ENCODE measurements at regions not wholly inside any gene's neighbourhood (a gene's known extent, or its start where the extent isn't known, plus 50 kb on each side); places are given as distances from the start of the nearest gene placed in this dataset.

DNA sequence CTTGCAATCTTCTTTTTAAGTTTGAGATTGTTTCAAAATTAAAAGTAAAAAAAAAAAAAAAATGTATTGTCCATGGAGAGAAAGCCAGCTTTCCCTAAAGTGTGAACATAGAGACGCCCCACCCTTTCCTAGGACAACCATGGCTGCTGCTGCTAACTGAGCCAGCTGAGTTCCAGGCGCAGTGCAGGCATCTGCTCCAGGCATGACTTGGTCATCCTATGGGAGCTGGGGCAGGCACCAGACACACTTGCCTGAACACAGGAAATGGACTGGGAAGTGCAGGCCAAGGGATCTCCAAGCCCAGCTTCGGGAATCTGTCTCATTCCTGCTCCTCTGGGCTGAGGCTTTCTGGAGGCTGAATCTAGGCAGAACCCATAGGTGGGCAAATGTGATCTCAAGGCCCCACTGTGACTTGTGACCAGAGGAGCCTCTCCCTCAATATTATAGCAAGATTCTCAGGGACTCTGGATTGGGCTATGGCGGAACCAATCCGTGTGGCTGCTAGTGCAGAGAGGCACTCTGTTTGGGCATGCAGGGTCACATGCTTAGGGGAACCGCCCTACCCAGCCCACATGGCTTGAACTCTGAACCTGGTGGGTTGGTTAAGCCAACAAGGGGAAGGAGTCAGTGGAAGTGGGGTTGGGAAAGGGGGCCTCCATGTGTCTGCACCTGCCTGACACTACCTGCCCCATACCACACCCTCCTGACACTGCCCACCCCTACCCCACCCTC lies 138.2 kb upstream of the CST7 start:
- no peak overlapping the region for H3K4me2 ChIP-seq (ENCODE audit: low read depth, low read length, poor library complexity, severe bottlenecking)
- TF ChIP-seq, protein P1, sequence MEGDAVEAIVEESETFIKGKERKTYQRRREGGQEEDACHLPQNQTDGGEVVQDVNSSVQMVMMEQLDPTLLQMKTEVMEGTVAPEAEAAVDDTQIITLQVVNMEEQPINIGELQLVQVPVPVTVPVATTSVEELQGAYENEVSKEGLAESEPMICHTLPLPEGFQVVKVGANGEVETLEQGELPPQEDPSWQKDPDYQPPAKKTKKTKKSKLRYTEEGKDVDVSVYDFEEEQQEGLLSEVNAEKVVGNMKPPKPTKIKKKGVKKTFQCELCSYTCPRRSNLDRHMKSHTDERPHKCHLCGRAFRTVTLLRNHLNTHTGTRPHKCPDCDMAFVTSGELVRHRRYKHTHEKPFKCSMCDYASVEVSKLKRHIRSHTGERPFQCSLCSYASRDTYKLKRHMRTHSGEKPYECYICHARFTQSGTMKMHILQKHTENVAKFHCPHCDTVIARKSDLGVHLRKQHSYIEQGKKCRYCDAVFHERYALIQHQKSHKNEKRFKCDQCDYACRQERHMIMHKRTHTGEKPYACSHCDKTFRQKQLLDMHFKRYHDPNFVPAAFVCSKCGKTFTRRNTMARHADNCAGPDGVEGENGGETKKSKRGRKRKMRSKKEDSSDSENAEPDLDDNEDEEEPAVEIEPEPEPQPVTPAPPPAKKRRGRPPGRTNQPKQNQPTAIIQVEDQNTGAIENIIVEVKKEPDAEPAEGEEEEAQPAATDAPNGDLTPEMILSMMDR (conservative IDR thresholded peaks at IDR 0.05; ENCODE audit: low read length) = no peak
- no peak for TF ChIP-seq EZH2phosphoT487 (IDR thresholded peaks at IDR 0.05; ENCODE audit: borderline replicate concordance)
- H3K4me3 ChIP-seq (ENCODE audit: low read length, poor library complexity, severe bottlenecking) = no peak overlapping the region
- no peaks in the 10 kb centered on the region; the same call in 1 of the 2 replicates for H3K9me3 ChIP-seq (ENCODE audit: insufficient read depth, low read depth, low read length)
- H3K36me3 ChIP-seq (ENCODE audit: insufficient read depth, low read length) = no peaks in the 10 kb centered on the region
- H3K9me2 ChIP-seq (replicated peaks; ENCODE audit: low read depth, low read length) = no peaks in the 10 kb centered on the region
- H3K4me1 ChIP-seq (ENCODE audit: insufficient read depth, low read length, poor library complexity, severe bottlenecking) = no peaks in the 10 kb centered on the region
- no peaks in the 10 kb centered on the region for H3K27me3 ChIP-seq (ENCODE audit: insufficient read depth, low read length, poor library complexity, severe bottlenecking)
- no peak overlapping the region for H3K9ac ChIP-seq (ENCODE audit: low read depth, low read length, poor library complexity, severe bottlenecking)
- H3F3A ChIP-seq (ENCODE audit: low read depth) = no peaks in the 10 kb centered on the region
- no peaks in the 10 kb centered on the region for H4K20me1 ChIP-seq (ENCODE audit: insufficient read depth, low read length, poor library complexity, severe bottlenecking)
- no peak overlapping the region for H2AFZ ChIP-seq (ENCODE audit: low read length)
- H3K79me2 ChIP-seq (ENCODE audit: insufficient read depth, low read length) = no peaks in the 10 kb centered on the region

DNA sequence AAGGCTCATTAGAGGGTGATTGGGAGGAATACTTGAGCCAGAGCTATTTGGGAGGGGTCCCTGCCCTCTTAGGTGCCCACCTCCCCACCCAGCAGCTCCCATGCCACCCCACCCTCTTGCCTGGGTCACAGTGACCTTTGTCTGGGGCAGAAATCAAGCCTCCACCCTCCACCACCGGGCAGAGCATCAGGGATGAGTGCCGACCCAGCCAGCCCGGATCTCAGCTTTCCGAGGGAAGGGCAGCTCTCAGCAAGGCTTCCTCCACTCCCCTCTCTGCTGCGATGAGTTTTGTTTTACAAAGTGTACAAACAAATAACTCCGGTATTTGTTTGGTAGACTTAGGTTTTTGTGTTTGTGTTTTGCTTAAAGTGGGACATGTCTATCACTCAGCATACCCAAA lies 136.7 kb upstream of the CST7 start:
- no peaks in the 10 kb centered on the region for H4K20me1 ChIP-seq (ENCODE audit: insufficient read depth, low read length, poor library complexity, severe bottlenecking)
- no peak for TF ChIP-seq EZH2phosphoT487 (IDR thresholded peaks at IDR 0.05; ENCODE audit: borderline replicate concordance)
- TF ChIP-seq, protein P1 (conservative IDR thresholded peaks at IDR 0.05; ENCODE audit: low read length) = no peak
- no peaks in the 10 kb centered on the region for H3K27me3 ChIP-seq (ENCODE audit: insufficient read depth, low read length, poor library complexity, severe bottlenecking)
- H2AFZ ChIP-seq (ENCODE audit: low read length) = no peak overlapping the region
- H3K4me1 ChIP-seq (ENCODE audit: insufficient read depth, low read length, poor library complexity, severe bottlenecking) = no peaks in the 10 kb centered on the region
- no peaks in the 10 kb centered on the region for H3K79me2 ChIP-seq (ENCODE audit: insufficient read depth, low read length)
- H3K9me3 ChIP-seq (ENCODE audit: insufficient read depth, low read depth, low read length) = no peaks in the 10 kb centered on the region; the same call in 1 of the 2 replicates
- no peak overlapping the region for H3K4me2 ChIP-seq (ENCODE audit: low read depth, low read length, poor library complexity, severe bottlenecking)
- H3K9me2 ChIP-seq (replicated peaks; ENCODE audit: low read depth, low read length) = no peaks in the 10 kb centered on the region
- H3K9ac ChIP-seq (ENCODE audit: low read depth, low read length, poor library complexity, severe bottlenecking) = no peak overlapping the region
- no peaks in the 10 kb centered on the region for H3F3A ChIP-seq (ENCODE audit: low read depth)
- H3K4me3 ChIP-seq (ENCODE audit: low read length, poor library complexity, severe bottlenecking) = no peak overlapping the region
- H3K36me3 ChIP-seq (ENCODE audit: insufficient read depth, low read length) = no peaks in the 10 kb centered on the region

DNA sequence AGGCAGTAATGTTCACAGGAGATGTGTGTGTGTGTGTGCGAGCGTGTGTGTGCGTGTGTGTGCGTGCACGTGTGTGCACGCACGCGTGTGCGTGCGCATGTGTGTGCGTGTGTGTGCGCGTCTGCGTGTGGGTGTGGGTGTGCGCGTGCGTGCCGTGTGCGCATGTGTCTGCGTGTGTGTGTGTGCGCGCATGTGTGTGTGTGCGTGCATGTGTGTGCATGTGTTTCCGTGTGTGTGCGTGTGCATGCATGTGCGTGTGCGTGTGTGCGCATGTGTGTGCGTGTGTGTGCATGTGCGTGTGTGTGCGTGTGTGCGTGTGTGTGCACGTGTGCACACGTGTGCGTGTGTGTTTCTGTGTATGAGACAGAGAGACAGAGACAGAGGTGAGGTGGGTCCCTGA lies 136.0 kb upstream of the CST7 start:
- Histone ChIP-seq H2AFZ (ENCODE audit: low read length) (no peak overlapping the region), H3K4me2 (ENCODE audit: low read depth, low read length, poor library complexity, severe bottlenecking) (no peak overlapping the region), H3F3A (ENCODE audit: low read depth) (no peaks in the 10 kb centered on the region), H3K27me3 (ENCODE audit: insufficient read depth, low read length, poor library complexity, severe bottlenecking) (no peaks in the 10 kb centered on the region), H3K9ac (ENCODE audit: low read depth, low read length, poor library complexity, severe bottlenecking) (no peak overlapping the region), H3K4me1 (ENCODE audit: insufficient read depth, low read length, poor library complexity, severe bottlenecking) (no peaks in the 10 kb centered on the region), H3K9me2 (replicated peaks; ENCODE audit: low read depth, low read length) (no peaks in the 10 kb centered on the region), H3K79me2 (ENCODE audit: insufficient read depth, low read length) (no peaks in the 10 kb centered on the region), H3K36me3 (ENCODE audit: insufficient read depth, low read length) (no peaks in the 10 kb centered on the region), H4K20me1 (ENCODE audit: insufficient read depth, low read length, poor library complexity, severe bottlenecking) (no peaks in the 10 kb centered on the region), H3K9me3 (ENCODE audit: insufficient read depth, low read depth, low read length) (no peaks in the 10 kb centered on the region; the same call in 1 of the 2 replicates), H3K4me3 (ENCODE audit: low read length, poor library complexity, severe bottlenecking) (no peak overlapping the region)
- TF ChIP-seq, protein P1 (conservative IDR thresholded peaks at IDR 0.05; ENCODE audit: low read length) = no peak
- TF ChIP-seq EZH2phosphoT487 (IDR thresholded peaks at IDR 0.05; ENCODE audit: borderline replicate concordance) = no peak

Measured in Loucy (cell line).